ENCODE measurements at regions not wholly inside any gene's neighbourhood (a gene's known extent, or its start where the extent isn't known, plus 50 kb on each side); places are given as distances from the start of the nearest gene placed in this dataset.

- Histone ChIP-seq H3K4me1 (ENCODE audit: control insufficient read depth in 1 of 2, insufficient read depth in 2 of 2, low read length in 2 of 2) (peaks cover 2% of the 10 kb centered on the region in 2 experiments), H4K12ac (ENCODE audit: low read depth, low read length) (no peak overlapping the region), H3K27me3 (ENCODE audit: insufficient read depth, low read length) (no peaks in the 10 kb centered on the region), H3K4me2 (ENCODE audit: low read length) (no peak overlapping the region), H3K36me3 (ENCODE audit: control insufficient read depth in 1 of 2, insufficient read depth in 2 of 2, low read length in 2 of 2) (no peaks in the 10 kb centered on the region), H3K18ac (ENCODE audit: low read length) (no peak overlapping the region), H3K9me3 (ENCODE audit: insufficient read depth, low read depth, low read length) (peaks cover 2% of the 10 kb centered on the region), H3K23ac (ENCODE audit: low read length) (no peak overlapping the region), H4K91ac (ENCODE audit: low read depth, low read length) (no peak overlapping the region), H3K27ac (ENCODE audit: low read depth, low read length) (no peak overlapping the region), H2AK5ac (ENCODE audit: low read length) (no peak overlapping the region), H3K4me3 (ENCODE audit: low read depth, low read length) (no peak overlapping the region), H3K79me2 (ENCODE audit: control insufficient read depth, insufficient read depth, low read length, poor library complexity) (no peaks in the 10 kb centered on the region), H2BK5ac (ENCODE audit: low read depth, low read length, poor library complexity) (no peak overlapping the region), H2AFZ (ENCODE audit: insufficient read depth, low read length, poor library complexity) (no peak overlapping the region), H3K79me1 (ENCODE audit: low read length) (no peaks in the 10 kb centered on the region), H3K14ac (ENCODE audit: low read length) (no peak overlapping the region), H2BK120ac (ENCODE audit: insufficient read depth, low read length, poor library complexity) (no peak overlapping the region), H3K4ac (ENCODE audit: low read depth, low read length) (no peak overlapping the region), H4K8ac (ENCODE audit: low read depth, low read length) (no peak overlapping the region), H2BK12ac (ENCODE audit: low read length) (no peak overlapping the region), H3K9ac (ENCODE audit: low read length) (no peak overlapping the region)
- no CpG with 5 or more reads among the region's 3 CpGs for WGBS (ENCODE audit: extremely low coverage, insufficient coverage, insufficient read length)
- no peak for DNase-seq
These were observed 93.0 kb downstream of the NUF2 start for GRCh38 chr1:163414778-163415177.

DNA sequence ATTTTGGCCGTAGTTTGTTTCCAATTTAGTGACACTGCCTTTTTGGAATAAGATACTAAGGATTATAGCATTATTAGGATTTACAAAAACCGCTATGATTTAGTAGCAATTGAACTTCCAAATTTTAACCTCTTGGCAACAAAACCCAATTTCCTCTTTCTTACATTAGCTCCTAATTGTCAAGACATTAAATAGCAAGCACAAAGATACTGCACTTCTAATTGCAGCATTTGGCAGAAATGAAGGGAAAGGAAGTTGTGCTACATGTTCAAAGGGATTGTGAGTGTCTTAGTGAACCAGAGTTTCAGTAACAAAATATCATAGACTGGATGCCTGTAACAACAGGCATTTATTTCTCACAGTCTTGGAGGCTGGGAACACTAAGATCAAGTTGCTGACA, 99.9 kb downstream of the NUF2 start:
- Histone ChIP-seq H2AFZ (ENCODE audit: insufficient read depth, low read length, poor library complexity) (no peak overlapping the region), H3K4me3 (ENCODE audit: low read depth, low read length) (no peak overlapping the region), H3K4me1 (ENCODE audit: control insufficient read depth in 1 of 2, insufficient read depth in 2 of 2, low read length in 2 of 2) (no peaks in the 10 kb centered on the region), H2BK120ac (ENCODE audit: insufficient read depth, low read length, poor library complexity) (no peak overlapping the region), H3K79me1 (ENCODE audit: low read length) (no peaks in the 10 kb centered on the region), H2BK5ac (ENCODE audit: low read depth, low read length, poor library complexity) (no peak overlapping the region), H3K36me3 (ENCODE audit: control insufficient read depth in 1 of 2, insufficient read depth in 2 of 2, low read length in 2 of 2) (no peaks in the 10 kb centered on the region), H3K27ac (ENCODE audit: low read depth, low read length) (no peak overlapping the region), H3K9me3 (ENCODE audit: insufficient read depth, low read depth, low read length) (no peaks in the 10 kb centered on the region), H3K9ac (ENCODE audit: low read length) (no peak overlapping the region), H4K91ac (ENCODE audit: low read depth, low read length) (no peak overlapping the region), H3K4ac (ENCODE audit: low read depth, low read length) (no peak overlapping the region), H3K23ac (ENCODE audit: low read length) (no peak overlapping the region), H3K18ac (ENCODE audit: low read length) (no peak overlapping the region), H4K8ac (ENCODE audit: low read depth, low read length) (no peak overlapping the region), H2BK12ac (ENCODE audit: low read length) (no peak overlapping the region), H3K27me3 (ENCODE audit: insufficient read depth, low read length) (no peaks in the 10 kb centered on the region), H3K14ac (ENCODE audit: low read length) (no peak overlapping the region), H3K79me2 (ENCODE audit: control insufficient read depth, insufficient read depth, low read length, poor library complexity) (no peaks in the 10 kb centered on the region), H3K4me2 (ENCODE audit: low read length) (no peak overlapping the region), H2AK5ac (ENCODE audit: low read length) (no peak overlapping the region), H4K12ac (ENCODE audit: low read depth, low read length) (no peak overlapping the region)
- WGBS (ENCODE audit: extremely low coverage, insufficient coverage, insufficient read length), result no CpG with 5 or more reads among the region's 2 CpGs
- no peak for DNase-seq

DNA sequence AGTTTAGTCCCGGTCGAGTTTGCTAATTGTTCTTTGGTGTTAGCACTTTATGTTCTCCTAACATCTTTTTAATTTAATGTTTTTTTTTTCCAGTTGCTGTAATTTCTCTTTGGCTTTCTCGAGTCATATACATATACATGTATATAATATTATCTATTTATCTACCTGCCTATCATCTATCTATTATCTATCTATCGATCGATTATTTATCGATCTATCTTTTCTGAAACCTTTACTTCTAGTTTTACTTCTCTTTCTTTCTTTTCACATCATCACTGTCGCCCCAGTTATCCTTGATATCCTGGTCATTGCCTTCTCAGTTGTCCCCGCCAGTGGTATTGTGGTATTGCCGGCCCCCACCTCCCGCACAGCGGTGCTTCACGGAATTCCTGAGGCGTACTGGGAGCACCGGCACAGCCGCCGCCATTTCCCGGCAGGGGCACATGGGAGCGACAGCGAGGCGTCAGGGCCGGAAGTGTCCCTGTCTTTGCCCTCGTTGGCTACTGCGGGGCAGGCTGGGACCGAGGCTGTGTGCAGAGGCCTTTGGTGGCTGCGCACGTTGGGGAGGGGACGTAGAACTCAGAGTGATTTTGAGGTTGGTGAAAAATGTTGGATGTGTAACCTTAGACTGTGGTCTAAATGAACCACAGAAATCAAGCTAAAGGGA, 101.1 kb downstream of the NUF2 start:
- no peak overlapping the region for H4K91ac ChIP-seq (ENCODE audit: low read depth, low read length)
- no peaks in the 10 kb centered on the region for H3K79me1 ChIP-seq (ENCODE audit: low read length)
- no peaks in the 10 kb centered on the region for H3K27me3 ChIP-seq (ENCODE audit: insufficient read depth, low read length)
- no peak overlapping the region for H4K12ac ChIP-seq (ENCODE audit: low read depth, low read length)
- H3K27ac ChIP-seq (ENCODE audit: low read depth, low read length), result no peak overlapping the region
- H2AK5ac ChIP-seq (ENCODE audit: low read length), result no peak overlapping the region
- no peak overlapping the region for H3K23ac ChIP-seq (ENCODE audit: low read length)
- DNase-seq, result no peak
- no peak overlapping the region for H3K9ac ChIP-seq (ENCODE audit: low read length)
- no peak overlapping the region for H2BK5ac ChIP-seq (ENCODE audit: low read depth, low read length, poor library complexity)
- no peak overlapping the region for H2AFZ ChIP-seq (ENCODE audit: insufficient read depth, low read length, poor library complexity)
- H3K4me1 ChIP-seq (ENCODE audit: control insufficient read depth in 1 of 2, insufficient read depth in 2 of 2, low read length in 2 of 2), result no peaks in the 10 kb centered on the region
- H3K4me3 ChIP-seq (ENCODE audit: low read depth, low read length), result no peak overlapping the region
- no peak overlapping the region for H4K8ac ChIP-seq (ENCODE audit: low read depth, low read length)
- no peak overlapping the region for H2BK12ac ChIP-seq (ENCODE audit: low read length)
- H3K9me3 ChIP-seq (ENCODE audit: insufficient read depth, low read depth, low read length), result no peaks in the 10 kb centered on the region
- no peak overlapping the region for H3K4ac ChIP-seq (ENCODE audit: low read depth, low read length)
- no peaks in the 10 kb centered on the region for H3K79me2 ChIP-seq (ENCODE audit: control insufficient read depth, insufficient read depth, low read length, poor library complexity)
- H3K4me2 ChIP-seq (ENCODE audit: low read length), result no peak overlapping the region
- H2BK120ac ChIP-seq (ENCODE audit: insufficient read depth, low read length, poor library complexity), result no peak overlapping the region
- no peak overlapping the region for H3K14ac ChIP-seq (ENCODE audit: low read length)
- 100% methylated on average over 3 of the region's 27 CpGs for WGBS (ENCODE audit: extremely low coverage, insufficient coverage, insufficient read length)
- H3K36me3 ChIP-seq (ENCODE audit: control insufficient read depth in 1 of 2, insufficient read depth in 2 of 2, low read length in 2 of 2), result no peaks in the 10 kb centered on the region
- H3K18ac ChIP-seq (ENCODE audit: low read length), result no peak overlapping the region

DNA sequence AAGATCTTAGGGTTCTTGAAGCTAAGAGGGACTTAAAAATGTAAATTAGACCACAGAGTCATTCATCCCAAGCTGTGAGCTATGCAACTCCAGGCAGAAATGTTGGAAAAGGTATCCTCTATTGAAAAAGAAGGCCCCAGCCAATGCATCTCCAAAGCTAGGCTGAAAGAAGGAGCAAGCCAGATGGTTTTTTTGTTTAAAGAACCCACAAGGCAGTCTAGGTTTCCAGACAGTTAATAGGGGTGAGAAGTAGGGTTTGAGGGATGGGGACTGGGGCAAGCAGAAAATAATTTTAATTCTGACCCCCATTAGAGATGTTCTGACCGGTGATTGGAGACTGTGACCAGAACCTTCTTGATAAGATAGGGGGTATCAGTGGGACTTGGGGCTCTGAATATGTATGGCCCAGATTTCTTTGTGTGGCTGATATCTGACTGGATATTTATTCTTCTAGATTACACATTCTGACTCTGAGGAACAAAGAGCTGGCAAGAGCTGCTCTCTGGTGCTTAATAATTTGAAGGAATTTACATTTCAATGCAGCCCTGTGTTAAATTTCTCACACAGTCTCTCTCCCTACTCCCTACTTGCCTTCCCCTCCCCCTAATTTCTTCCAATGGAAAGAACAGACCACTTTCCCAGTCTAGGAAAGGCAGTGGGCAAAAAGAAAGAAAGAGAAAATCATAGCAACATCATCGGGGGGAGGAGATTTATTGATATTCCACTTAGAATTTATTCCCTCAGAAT, 104.9 kb downstream of the NUF2 start:
- Histone ChIP-seq H3K9me3 (ENCODE audit: insufficient read depth, low read depth, low read length) (no peaks in the 10 kb centered on the region), H3K36me3 (ENCODE audit: control insufficient read depth in 1 of 2, insufficient read depth in 2 of 2, low read length in 2 of 2) (no peaks in the 10 kb centered on the region), H3K14ac (ENCODE audit: low read length) (no peak overlapping the region), H3K18ac (ENCODE audit: low read length) (no peak overlapping the region), H3K4ac (ENCODE audit: low read depth, low read length) (no peak overlapping the region), H3K4me1 (ENCODE audit: control insufficient read depth in 1 of 2, insufficient read depth in 2 of 2, low read length in 2 of 2) (no peaks in the 10 kb centered on the region), H3K9ac (ENCODE audit: low read length) (no peak overlapping the region), H2BK12ac (ENCODE audit: low read length) (no peak overlapping the region), H3K79me1 (ENCODE audit: low read length) (no peaks in the 10 kb centered on the region), H3K79me2 (ENCODE audit: control insufficient read depth, insufficient read depth, low read length, poor library complexity) (no peaks in the 10 kb centered on the region), H3K4me2 (ENCODE audit: low read length) (no peak overlapping the region), H3K27me3 (ENCODE audit: insufficient read depth, low read length) (no peaks in the 10 kb centered on the region), H4K8ac (ENCODE audit: low read depth, low read length) (no peak overlapping the region), H2AK5ac (ENCODE audit: low read length) (no peak overlapping the region), H4K12ac (ENCODE audit: low read depth, low read length) (no peak overlapping the region), H4K91ac (ENCODE audit: low read depth, low read length) (no peak overlapping the region), H3K27ac (ENCODE audit: low read depth, low read length) (no peak overlapping the region), H3K4me3 (ENCODE audit: low read depth, low read length) (no peak overlapping the region), H3K23ac (ENCODE audit: low read length) (no peak overlapping the region), H2BK5ac (ENCODE audit: low read depth, low read length, poor library complexity) (no peak overlapping the region), H2AFZ (ENCODE audit: insufficient read depth, low read length, poor library complexity) (no peak overlapping the region), H2BK120ac (ENCODE audit: insufficient read depth, low read length, poor library complexity) (no peak overlapping the region)
- no CpG with 5 or more reads among the region's 2 CpGs for WGBS (ENCODE audit: extremely low coverage, insufficient coverage, insufficient read length)
- DNase-seq, result no peak
